GM12878 (cell line): ENCODE measurements at regions not wholly inside any gene's neighbourhood (a gene's known extent, or its start where the extent isn't known, plus 50 kb on each side); places are given as distances from the start of the nearest gene placed in this dataset.

ENCODE experiments used
- ATAC-seq: fragments of 200-7000 bp; cut with Tn5 transposase; 3 replicates; pipeline ENCODE4 v1.9.1; 2020; ENCODE audit warnings: mild to moderate bottlenecking, moderate library complexity
- BruUV-seq: library from RNA; stranded (reverse); fragments of 400-500 nt; replicated peaks from 2 replicates; lab custom pipeline; 2021; lab: Mats Ljungman, UMichigan
- CTCF ChIA-PET: fragments of 300-600 bp; sonication (Branson Sonifier 250); formaldehyde crosslinking; extraction: SDS; loops from one replicate; lab custom pipeline; 2021; ENCODE audit warnings: inconsistent platforms; lab: Yijun Ruan, JAX
- POLR2A ChIA-PET: fragments of 350-600 bp; formaldehyde crosslinking; extraction: SDS; loops from one replicate; lab custom pipeline; 2021; ENCODE audit warnings: inconsistent platforms; lab: Charles Lee
- RAD21 ChIA-PET: fragments of 300-600 bp; sonication (Branson Sonifier 250); formaldehyde crosslinking; loops from one replicate; lab custom pipeline; 2023; ENCODE audit warnings: antibody characterized with exemption; ENCODE audit not compliant: unreplicated experiment; lab: Charles Lee
- SMC1A ChIA-PET: fragments of 300-600 bp; sonication (Branson Sonifier 250); formaldehyde crosslinking; loops from one replicate; lab custom pipeline; 2023; ENCODE audit not compliant: unreplicated experiment, uncharacterized antibody; lab: Charles Lee
- DNase-seq: peaks from one replicate; pipeline ENCODE4 v3.0.0-alpha.2; 2011; ENCODE audit warnings: low read depth, low spot score
- FAIRE-seq: peaks from 3 replicates; lab custom pipeline; 2011; peaks lifted over from hg19 to GRCh38; lab: Jason Lieb, UNC
- H2AFZ ChIP-seq: 2 replicates; pipeline ENCODE4 v1.6.0; 2011; ENCODE audit warnings: low read depth, low read length, control low read depth; ENCODE audit not compliant: control insufficient read depth
- H3K27ac ChIP-seq: 2 replicates; pipeline ENCODE4 v1.5.1; 2011; ENCODE audit warnings: control low read depth; ENCODE audit not compliant: control insufficient read depth, insufficient read depth
- H3K27me3 ChIP-seq, 2 experiments: replicated peaks in 1 of 2; 2 replicates each; pipeline versions ENCODE4 v1.6.0 to v1.6.1; 2011; ENCODE audit warnings: low read length in 1 of 2; ENCODE audit not compliant: control insufficient read depth in 2 of 2, insufficient read depth in 2 of 2
- H3K36me3 ChIP-seq, 2 experiments: 2 replicates each; pipeline ENCODE4 v1.5.1; 2011; ENCODE audit warnings: low read length in 1 of 2; ENCODE audit not compliant: control insufficient read depth in 2 of 2, insufficient read depth in 2 of 2
- H3K4me1 ChIP-seq: 2 replicates; pipeline ENCODE4 v1.6.1; 2011; ENCODE audit warnings: mild to moderate bottlenecking, low read length, moderate library complexity, mixed read lengths; ENCODE audit not compliant: control insufficient read depth, insufficient read depth
- H3K4me2 ChIP-seq: 2 replicates; pipeline ENCODE4 v1.6.0; 2011; ENCODE audit warnings: control low read depth; ENCODE audit not compliant: control insufficient read depth, insufficient read depth
- H3K4me3 ChIP-seq: fragments of 200-600 bp; sonication (generic); 2 replicates; pipeline ENCODE4 v1.5.1; 2016
- H3K79me2 ChIP-seq: 2 replicates; pipeline ENCODE4 v1.6.0; 2011; ENCODE audit warnings: low read length; ENCODE audit not compliant: control insufficient read depth, insufficient read depth
- H3K9ac ChIP-seq: 2 replicates; pipeline ENCODE4 v1.8.0; 2011; ENCODE audit warnings: low read length, control low read depth, mixed read lengths; ENCODE audit not compliant: control insufficient read depth, insufficient read depth
- H3K9me3 ChIP-seq: replicated peaks from 3 replicates; pipeline ENCODE4 v1.5.1; 2011; ENCODE audit warnings: mild to moderate bottlenecking, low read length; ENCODE audit not compliant: control insufficient read depth, insufficient read depth
- H4K20me1 ChIP-seq: 2 replicates; pipeline ENCODE4 v1.6.0; 2011; ENCODE audit not compliant: control insufficient read depth, insufficient read depth
- BCL3 ChIP-seq: IDR thresholded peaks from 2 replicates; pipeline ENCODE4 v1.6.1; 2011; ENCODE audit warnings: borderline replicate concordance, low read depth, mild to moderate bottlenecking, moderate library complexity, low read length; ENCODE audit not compliant: insufficient read depth, poor library complexity, severe bottlenecking
- CTCF ChIP-seq, 3 experiments: IDR thresholded peaks in 2 of 3; conservative IDR thresholded peaks in 1 of 3; 2 replicates each; pipeline ENCODE4 v1.5.1; 2011; ENCODE audit warnings: low read depth in 3 of 3, low read length in 3 of 3, mild to moderate bottlenecking in 3 of 3, control low read depth in 2 of 3, moderate library complexity in 2 of 3, inconsistent platforms in 1 of 3, mixed read lengths in 1 of 3; ENCODE audit not compliant: control insufficient read depth in 2 of 3, insufficient read depth in 1 of 3; ENCODE audit errors: extremely low read depth in 1 of 3
- JUND ChIP-seq: IDR thresholded peaks from 2 replicates; pipeline ENCODE4 v1.6.1; 2012; ENCODE audit warnings: low read depth, mild to moderate bottlenecking, low read length, improper control_type of control experiment, moderate library complexity
- KLF5 ChIP-seq: fragments of 450-650 bp; IDR thresholded peaks from 2 replicates; pipeline ENCODE4 v1.6.1; 2014; ENCODE audit warnings: mild to moderate bottlenecking; ENCODE audit not compliant: partially characterized antibody
- POLR2A ChIP-seq: IDR thresholded peaks from 2 replicates; pipeline ENCODE4 v1.6.1; 2011; ENCODE audit warnings: low read depth, mild to moderate bottlenecking, low read length
- RB1 ChIP-seq: fragments of 450-650 bp; formaldehyde crosslinking; IDR thresholded peaks from 2 replicates; pipeline ENCODE4 v1.6.1; 2017; ENCODE audit warnings: mild to moderate bottlenecking, borderline replicate concordance
- SMAD1 ChIP-seq: fragments of 450-650 bp; IDR thresholded peaks from 2 replicates; pipeline ENCODE4 v1.6.1; 2018; ENCODE audit warnings: mild to moderate bottlenecking, low read depth; ENCODE audit not compliant: partially characterized antibody
- SMC3 ChIP-seq: IDR thresholded peaks from 2 replicates; pipeline ENCODE4 v1.6.1; 2011; ENCODE audit warnings: low read length, improper control_type of control experiment, borderline replicate concordance
- YY1 ChIP-seq: IDR thresholded peaks from 2 replicates; pipeline ENCODE4 v1.6.1; 2011; ENCODE audit warnings: low read depth, mild to moderate bottlenecking, low read length
- WGBS: methylation state at CpG from one replicate; pipeline ENCODE4 v1.1.6; 2016; ENCODE audit warnings: low lambda C conversion rate; ENCODE audit not compliant: insufficient replicate concordance, insufficient coverage; ENCODE audit errors: missing lambda C conversion rate; 5-methylcytosine and 5-hydroxymethylcytosine counted together
- in situ Hi-C: fragments of 300-500 bp; cut with MboI; formaldehyde crosslinking; loops from 9 replicates; pipeline ENCODE4 v1.14.3; 2018; ENCODE audit warnings: mixed read lengths
- intact Hi-C: fragments of 100-400 bp; cut with micrococcal nuclease; formaldehyde crosslinking; loops from one replicate; pipeline ENCODE4 v1.14.2; 2022; ENCODE audit not compliant: unreplicated experiment
- TF ChIP-seq, protein P1 (sequence below): fragments of 450-650 bp; IDR thresholded peaks from 2 replicates; pipeline ENCODE4 v1.6.1; 2017; ENCODE audit warnings: mild to moderate bottlenecking
- TF ChIP-seq, protein P2 (sequence below): fragments of 450-650 bp; IDR thresholded peaks from 2 replicates; pipeline ENCODE4 v1.6.1; 2017; ENCODE audit warnings: mild to moderate bottlenecking, moderate library complexity
- TF ChIP-seq, protein P3 (sequence below): IDR thresholded peaks from 2 replicates; pipeline ENCODE4 v1.6.1; 2011; ENCODE audit warnings: low read depth, mild to moderate bottlenecking, low read length, moderate library complexity, borderline replicate concordance; ENCODE audit errors: extremely low read depth

- H3K27me3 ChIP-seq = no peaks in the 10 kb centered on the region
- H3K9me3 ChIP-seq = no peaks in the 10 kb centered on the region
- peak; percentile 60 for ATAC-seq
- no peaks in the 10 kb centered on the region for H4K20me1 ChIP-seq
- H3K4me1 ChIP-seq = no peaks in the 10 kb centered on the region
- FAIRE-seq = no peak
- H2AFZ ChIP-seq = no peak overlapping the region
- DNase-seq = no peak
- intact Hi-C loops = no loop called here
- SMC1A ChIA-PET = no interaction called here
- in situ Hi-C loops = no loop called here
- 0% methylated on average over 1 of the region's 1 CpG for WGBS
- no peak overlapping the region for H3K4me2 ChIP-seq
- POLR2A ChIA-PET = no interaction called here
- no peaks in the 10 kb centered on the region for H3K36me3 ChIP-seq
- no TSS peak for BruUV-seq
- CTCF ChIA-PET = no interaction called here
- H3K79me2 ChIP-seq = no peaks in the 10 kb centered on the region
- RAD21 ChIA-PET = no interaction called here
- H3K27ac ChIP-seq = no peak overlapping the region
- no peak overlapping the region for H3K4me3 ChIP-seq
- H3K9ac ChIP-seq = no peak overlapping the region
- TF ChIP-seq KLF5 (no peak), BCL3 (no peak), YY1 (no peak), POLR2A (no peak), RB1 (no peak), SMAD1 (no peak), SMC3 (no peak), JUND (no peak), CTCF (IDR thresholded peaks at IDR 0.05 in 2 of 3, conservative IDR thresholded peaks at IDR 0.05 in 1 of 3; ENCODE audit: control insufficient read depth in 2 of 3, extremely low read depth in 1 of 3, insufficient read depth in 1 of 3, low read depth in 3 of 3, low read length in 3 of 3) (no peak)
- TF ChIP-seq, protein P1, sequence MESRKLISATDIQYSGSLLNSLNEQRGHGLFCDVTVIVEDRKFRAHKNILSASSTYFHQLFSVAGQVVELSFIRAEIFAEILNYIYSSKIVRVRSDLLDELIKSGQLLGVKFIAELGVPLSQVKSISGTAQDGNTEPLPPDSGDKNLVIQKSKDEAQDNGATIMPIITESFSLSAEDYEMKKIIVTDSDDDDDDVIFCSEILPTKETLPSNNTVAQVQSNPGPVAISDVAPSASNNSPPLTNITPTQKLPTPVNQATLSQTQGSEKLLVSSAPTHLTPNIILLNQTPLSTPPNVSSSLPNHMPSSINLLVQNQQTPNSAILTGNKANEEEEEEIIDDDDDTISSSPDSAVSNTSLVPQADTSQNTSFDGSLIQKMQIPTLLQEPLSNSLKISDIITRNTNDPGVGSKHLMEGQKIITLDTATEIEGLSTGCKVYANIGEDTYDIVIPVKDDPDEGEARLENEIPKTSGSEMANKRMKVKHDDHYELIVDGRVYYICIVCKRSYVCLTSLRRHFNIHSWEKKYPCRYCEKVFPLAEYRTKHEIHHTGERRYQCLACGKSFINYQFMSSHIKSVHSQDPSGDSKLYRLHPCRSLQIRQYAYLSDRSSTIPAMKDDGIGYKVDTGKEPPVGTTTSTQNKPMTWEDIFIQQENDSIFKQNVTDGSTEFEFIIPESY = no peak
- TF ChIP-seq, protein P2, sequence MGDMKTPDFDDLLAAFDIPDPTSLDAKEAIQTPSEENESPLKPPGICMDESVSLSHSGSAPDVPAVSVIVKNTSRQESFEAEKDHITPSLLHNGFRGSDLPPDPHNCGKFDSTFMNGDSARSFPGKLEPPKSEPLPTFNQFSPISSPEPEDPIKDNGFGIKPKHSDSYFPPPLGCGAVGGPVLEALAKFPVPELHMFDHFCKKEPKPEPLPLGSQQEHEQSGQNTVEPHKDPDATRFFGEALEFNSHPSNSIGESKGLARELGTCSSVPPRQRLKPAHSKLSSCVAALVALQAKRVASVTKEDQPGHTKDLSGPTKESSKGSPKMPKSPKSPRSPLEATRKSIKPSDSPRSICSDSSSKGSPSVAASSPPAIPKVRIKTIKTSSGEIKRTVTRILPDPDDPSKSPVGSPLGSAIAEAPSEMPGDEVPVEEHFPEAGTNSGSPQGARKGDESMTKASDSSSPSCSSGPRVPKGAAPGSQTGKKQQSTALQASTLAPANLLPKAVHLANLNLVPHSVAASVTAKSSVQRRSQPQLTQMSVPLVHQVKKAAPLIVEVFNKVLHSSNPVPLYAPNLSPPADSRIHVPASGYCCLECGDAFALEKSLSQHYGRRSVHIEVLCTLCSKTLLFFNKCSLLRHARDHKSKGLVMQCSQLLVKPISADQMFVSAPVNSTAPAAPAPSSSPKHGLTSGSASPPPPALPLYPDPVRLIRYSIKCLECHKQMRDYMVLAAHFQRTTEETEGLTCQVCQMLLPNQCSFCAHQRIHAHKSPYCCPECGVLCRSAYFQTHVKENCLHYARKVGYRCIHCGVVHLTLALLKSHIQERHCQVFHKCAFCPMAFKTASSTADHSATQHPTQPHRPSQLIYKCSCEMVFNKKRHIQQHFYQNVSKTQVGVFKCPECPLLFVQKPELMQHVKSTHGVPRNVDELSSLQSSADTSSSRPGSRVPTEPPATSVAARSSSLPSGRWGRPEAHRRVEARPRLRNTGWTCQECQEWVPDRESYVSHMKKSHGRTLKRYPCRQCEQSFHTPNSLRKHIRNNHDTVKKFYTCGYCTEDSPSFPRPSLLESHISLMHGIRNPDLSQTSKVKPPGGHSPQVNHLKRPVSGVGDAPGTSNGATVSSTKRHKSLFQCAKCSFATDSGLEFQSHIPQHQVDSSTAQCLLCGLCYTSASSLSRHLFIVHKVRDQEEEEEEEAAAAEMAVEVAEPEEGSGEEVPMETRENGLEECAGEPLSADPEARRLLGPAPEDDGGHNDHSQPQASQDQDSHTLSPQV = no peak
- TF ChIP-seq, protein P3, sequence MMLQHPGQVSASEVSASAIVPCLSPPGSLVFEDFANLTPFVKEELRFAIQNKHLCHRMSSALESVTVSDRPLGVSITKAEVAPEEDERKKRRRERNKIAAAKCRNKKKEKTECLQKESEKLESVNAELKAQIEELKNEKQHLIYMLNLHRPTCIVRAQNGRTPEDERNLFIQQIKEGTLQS = no peak
Observed at GRCh38 chr11:21806947-21807346, 385.9 kb upstream of the ANO5 start.
